ENCODE measurements at regions not wholly inside any gene's neighbourhood (a gene's known extent, or its start where the extent isn't known, plus 50 kb on each side); places are given as distances from the start of the nearest gene placed in this dataset.

DNA sequence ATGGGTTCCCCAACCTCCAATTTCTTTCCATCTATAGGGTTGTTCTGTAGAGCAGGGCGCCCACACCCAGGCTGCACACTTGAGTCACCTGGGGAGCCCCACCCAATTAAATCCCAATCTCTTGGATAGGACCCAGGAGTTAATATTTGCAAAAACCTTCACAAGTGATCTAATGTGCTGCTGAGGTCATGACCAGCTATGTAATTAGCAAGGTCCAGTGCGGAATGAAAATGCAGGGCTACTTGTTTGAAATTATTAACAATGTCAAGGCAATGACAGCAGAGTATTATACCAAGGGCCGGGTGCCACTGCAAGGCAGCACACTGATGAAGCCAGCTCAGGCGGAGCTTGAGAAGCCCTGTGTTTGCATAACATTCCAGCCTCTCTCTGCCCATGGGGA is 302.7 kb downstream of the MAF start:
- DNase-seq (ENCODE audit: low read depth) = no peak

DNA sequence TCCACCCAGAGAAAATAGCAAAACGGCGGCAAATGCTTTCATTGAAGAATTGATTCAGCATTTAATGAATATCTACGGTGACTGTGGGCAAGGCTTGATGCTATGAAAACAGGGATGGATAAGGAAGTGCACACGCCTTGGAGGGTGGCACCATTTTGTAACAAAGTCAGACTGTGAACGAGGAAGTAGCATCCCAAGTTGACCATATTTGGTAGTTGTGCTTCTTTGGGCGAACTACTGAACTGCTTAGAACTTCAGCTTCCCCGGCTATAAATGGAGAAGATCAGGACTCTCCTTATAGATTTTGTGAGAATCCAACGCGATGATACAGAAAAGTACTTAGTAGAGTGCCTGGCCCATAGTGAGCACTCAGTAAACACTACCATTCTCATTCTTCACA is 303.2 kb downstream of the MAF start:
- no peak for DNase-seq (ENCODE audit: low read depth)

DNA sequence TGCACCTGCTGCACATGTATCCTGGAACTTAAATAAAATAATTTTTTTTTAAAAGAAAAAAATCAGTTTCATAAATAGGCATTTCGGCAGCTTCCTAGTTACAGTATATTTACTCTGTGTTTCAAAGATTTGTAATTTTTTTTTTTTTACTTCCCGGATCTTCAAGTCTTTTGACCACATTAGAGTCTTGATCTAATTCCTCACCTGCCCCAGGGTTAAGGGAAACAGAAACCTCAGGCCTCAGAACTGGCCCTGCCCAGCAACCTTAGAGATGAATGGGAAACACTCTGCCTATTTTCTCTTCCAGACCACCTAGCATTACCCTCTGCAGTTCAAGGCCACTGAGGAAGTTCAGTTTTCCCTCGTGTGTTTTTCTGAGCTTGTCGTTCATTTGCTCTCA is 304.0 kb downstream of the MAF start:
- no peak for DNase-seq (ENCODE audit: low read depth)

DNA sequence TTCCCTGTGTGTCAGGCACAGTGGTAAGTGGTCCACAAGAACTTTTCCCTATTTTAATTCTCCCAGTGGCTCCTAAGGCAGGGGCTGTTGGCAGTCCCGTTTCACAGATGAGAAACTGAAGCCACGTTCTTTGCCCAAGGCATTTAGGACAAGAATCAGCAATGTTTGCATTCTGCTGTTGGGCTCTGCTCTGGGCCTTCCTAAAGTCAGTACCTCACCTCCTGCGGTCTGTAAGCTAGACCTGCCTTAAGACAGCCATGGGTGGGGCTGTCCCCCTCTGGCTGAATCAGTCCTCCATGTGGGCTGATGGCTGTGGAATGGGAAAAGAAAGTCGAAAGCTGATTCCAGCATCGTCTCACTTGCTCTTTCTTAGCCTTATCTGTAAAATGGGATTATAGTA is 304.8 kb downstream of the MAF start:
- no peak for DNase-seq (ENCODE audit: low read depth)

DNA sequence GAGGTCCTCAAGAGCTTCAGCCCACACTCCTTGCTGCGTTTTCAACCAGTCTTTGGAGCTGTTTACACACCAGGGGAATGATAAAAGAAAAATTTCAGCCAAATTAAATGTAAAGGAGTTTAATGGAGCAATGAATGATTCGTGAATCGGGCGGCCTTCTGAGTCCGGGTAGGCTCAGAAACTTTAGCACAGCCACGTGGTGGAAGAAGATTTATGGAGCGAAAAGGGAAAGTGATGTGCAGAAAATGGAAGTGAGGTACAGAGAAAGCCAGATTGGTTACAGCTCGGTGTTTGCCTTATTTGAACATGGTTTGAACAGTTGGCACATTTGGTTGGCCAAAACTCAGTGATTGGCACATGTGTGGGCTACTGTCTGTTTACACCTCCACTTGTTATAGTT is 305.4 kb downstream of the MAF start:
- DNase-seq (ENCODE audit: low read depth) = no peak

DNA sequence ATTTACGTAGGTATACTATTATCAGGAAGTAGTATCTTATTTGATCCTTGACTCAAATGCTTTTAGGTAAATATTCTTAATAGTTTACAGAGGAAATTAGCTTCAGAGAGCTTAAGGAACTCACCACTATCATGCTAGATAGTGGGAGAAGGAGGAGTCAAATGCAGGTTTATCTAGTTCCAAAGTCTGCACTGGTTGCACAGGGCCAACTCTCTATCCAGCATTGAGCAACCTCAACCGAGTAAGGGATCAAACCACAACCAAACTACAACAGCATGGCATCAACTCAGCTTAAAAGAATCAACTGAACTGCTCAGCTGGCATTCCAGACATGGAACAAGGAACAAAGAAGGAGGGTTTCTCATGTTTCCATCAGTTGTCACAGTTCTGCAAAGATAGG is 306.0 kb downstream of the MAF start:
- no peak for DNase-seq (ENCODE audit: low read depth)

DNA sequence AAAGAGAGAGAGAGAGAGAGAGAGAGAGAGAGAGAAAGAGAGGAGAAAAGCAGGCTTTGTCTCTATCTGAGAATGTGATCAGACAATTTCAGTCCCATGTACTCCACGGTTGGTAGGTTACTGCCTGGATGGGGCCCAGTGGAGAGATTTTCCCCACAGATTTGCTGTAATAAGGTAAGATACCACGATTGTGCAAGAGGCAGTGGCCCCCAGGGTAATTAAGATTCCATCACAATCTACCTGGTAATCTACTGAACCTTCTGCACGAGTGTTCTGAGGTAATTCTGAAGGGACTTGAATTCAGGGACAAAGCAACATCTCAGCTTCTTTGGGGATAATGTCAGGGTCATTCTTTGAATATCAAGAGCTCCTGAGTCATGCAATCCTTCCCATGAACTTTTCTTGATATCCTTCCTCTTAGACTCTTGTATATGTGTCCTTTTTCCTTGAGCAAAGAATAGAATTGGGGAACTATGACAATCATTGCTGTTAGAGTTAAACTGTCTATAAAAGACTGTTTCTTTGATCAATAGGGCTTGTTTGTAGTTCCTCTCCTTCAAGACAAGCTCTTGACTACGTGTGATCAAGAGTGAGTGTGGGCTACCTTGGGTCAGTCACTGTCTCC is 306.6 kb downstream of the MAF start:
- DNase-seq (ENCODE audit: low read depth) = no peak

DNA sequence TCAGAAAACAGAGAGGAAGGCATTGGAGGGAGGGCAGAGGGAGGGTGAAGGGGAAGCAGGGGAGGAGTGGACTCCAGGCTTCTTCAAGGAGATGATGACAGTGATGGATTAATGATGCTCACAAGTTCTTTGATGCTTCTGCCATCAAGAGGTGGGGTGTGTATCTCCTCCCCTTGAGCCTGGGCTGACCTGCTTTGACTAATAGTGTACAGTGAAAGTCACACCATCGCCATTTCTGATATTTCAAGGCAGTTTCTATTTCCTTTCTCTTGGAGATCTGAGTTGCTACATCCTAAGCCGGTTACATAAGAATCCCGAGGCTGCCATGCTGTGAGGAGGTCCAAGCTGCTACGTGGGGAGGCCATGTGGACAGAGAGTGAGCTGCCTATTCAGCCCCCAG is 312.5 kb downstream of the MAF start:
- DNase-seq (ENCODE audit: low read depth) = no peak

DNA sequence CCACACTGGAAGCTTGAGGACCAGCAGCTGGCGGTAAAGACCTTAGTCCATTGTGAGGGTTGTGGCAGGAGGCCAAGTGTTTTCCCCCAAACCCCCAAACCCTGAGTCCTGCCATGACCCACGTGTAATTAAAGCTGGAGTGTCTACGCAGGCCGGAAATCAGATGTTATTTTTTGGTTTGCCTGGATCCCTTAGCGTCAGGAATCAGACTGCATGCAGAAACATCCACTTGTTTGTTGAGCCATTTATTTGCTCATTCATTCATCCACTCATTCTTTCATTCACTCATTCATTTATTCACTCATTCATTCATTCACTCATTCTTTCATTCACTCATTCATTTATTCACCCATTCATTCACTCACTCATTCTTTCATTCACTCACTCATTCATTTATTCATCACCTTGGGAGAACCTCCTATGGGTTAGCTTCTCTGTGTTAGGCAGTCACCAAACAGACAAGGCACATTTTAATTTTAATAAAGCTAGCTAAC is 313.1 kb downstream of the MAF start:
- DNase-seq (ENCODE audit: low read depth) = no peak

DNA sequence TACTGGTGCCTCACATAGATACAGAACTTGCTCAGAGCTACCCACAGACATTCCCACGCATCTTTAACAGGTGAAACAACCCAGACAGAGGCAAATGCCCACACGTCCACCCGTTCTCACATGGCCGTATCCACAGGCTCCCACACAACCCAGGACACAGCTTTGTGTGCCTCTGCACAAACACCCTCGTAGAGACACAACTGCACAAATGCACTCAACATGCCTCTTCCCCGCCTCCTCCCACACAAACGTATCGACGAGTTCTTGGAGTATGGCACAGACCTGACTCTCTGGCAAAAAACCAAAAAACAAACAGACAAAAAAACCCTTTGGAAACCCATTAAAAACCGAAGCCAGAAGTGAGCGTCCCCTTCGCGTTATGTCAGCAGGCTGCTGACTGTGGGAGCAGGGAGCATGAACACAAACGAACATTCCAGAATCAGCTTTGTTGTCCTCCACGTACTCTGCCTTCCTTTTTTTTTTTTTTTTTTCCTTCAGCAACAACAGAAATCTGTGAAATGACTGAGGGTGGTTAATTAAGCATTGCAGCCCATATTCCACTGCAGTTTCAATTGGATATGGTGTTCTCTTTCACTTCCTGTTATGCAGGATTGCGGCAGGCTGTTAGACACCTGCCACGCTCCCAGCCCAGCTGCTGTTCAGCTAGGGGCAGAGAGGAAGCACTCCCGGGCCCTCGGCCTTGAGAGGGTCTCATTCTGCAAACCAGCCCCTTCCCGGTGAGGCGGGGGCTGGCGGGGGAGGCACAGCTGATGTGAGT is 313.7 kb downstream of the MAF start:
- no peak for DNase-seq (ENCODE audit: low read depth)

DNA sequence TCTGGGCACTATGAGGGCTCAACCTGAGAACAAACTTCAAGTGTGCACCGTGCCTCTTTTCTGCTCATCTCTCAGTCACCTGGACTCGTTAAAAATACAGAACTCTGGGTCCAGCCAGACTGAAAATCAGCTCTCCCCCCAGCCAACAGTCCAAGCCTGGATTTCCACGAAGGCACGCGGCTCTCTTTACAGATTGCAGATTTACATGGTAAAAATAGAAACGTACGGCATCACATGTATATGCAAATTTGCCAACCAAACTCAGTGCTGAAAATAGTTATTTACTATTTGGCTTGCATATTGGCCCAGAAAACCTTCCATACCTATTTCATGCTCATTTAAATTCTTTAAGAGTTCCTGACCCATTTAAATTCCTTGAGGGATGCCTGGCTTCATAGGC is 315.8 kb downstream of the MAF start:
- DNase-seq (ENCODE audit: low read depth) = no peak

DNA sequence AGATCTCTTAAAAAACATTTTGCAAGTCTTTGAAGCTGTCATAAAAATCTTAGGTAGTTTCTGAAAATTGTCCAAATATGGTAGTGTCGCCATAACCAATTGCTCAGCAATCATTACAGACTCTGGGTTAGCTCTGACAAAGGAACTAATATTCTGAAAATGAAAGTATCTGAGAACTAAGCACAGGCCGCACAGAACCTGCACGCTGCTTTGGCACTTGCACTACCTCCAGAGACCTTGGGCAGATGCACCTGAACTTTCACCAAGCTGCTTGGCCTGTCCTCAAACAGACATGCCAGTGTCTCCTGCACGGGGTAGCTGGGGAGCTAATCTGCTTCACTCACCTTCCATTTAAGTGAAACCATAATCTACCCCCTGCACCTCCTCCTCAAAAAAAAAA is 317.0 kb downstream of the MAF start:
- no peak for DNase-seq (ENCODE audit: low read depth)

DNA sequence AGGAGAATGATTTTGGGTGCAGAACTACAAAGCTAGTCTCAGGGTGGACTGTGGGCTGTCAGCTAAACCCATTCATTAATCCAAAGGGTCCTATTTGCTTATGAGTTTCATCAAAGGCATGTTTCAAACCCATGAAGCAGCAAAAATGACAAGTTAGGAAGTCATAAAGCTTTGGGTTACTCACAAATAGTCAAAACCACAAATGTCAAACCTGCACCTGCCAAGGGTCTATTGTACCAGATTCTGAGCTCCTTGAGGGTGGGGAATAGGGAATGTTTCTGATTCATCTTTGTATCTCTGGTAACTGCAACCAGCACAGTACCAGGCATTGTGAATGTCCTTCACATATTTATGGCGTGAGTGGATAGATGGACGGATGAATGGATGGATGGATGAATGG is 317.7 kb downstream of the MAF start:
- DNase-seq (ENCODE audit: low read depth) = no peak

DNA sequence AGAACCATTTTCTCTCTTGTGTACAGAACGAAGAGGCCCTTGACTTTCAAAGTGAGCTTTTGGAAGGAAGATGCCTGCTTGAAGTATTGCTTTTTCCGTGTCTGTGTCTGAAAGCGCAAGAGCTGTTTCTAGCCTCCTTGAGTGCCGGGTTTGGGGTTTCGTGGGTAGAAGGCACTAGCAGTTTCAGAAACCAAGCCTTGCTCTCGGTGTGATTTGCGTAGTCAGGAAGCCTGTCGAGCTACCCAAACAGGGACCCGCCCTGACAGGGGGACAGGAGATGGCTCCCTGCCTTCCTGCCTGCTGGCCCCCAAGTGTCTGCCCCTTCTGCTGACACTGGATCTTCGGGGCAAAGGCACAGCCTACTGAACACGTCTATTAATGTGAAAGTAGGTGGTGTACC is 322.0 kb downstream of the MAF start:
- DNase-seq (ENCODE audit: low read depth) = no peak

DNA sequence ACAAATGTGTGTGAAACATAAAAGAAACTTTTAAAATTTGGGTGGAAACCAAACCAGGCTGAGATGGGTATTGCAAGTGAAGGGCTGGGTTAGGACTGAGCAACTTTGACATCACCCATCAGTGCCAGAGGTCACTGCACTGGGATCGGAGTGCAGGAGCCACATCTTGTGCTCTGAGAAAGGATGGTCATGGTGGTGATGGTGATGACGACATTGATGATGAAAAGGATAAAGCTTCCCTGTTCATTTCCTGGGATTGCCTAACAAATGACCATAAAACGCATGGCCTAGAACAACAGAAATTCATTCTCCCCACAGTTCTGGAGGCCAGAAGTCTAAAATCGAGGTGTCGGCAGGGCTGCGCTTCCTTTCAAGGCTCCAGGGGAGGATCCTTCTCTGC is 324.0 kb downstream of the MAF start:
- DNase-seq (ENCODE audit: low read depth) = no peak

DNA sequence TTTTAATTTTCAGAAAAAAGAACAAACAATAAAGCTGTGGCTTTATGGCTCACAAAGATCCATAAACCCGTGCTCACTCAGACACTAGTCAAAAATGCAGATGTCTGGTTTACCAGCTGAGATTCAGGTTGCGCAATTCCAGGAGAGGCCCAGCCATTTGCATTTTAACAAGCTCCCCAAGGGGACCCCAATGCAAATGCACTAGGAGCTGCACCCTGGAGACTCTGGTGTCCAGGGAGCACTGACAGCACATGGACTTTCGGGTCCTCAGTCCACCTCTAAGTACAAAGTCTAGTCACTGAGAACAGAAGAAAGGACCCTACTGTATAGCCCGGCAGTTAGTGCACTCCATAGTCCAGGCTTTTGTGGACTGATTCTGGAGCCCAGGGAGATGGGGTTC is 326.3 kb downstream of the MAF start:
- no peak for DNase-seq (ENCODE audit: low read depth)

DNA sequence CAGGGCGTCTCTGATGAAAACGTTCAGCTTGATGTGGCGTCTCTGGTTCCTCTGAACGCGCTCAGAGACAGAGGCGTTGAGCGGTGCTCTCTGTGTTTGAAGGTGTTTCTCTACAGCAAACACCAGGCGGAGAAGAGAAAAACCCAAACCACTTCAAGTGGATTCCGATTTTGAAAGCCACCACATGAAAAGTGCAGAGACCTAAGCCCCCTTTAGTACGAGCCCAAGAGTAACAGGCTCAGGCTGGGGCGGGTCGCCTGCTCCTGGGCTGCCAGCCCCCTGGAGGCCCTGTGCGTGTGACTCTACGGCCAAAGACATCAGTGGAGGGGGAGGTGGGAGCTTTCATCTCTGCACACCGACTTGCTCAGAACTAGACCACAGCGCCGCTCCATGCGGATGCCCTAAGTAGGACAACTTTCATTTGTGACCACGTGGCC is 328.4 kb downstream of the MAF start:
- DNase-seq (ENCODE audit: low read depth) = no peak

DNA sequence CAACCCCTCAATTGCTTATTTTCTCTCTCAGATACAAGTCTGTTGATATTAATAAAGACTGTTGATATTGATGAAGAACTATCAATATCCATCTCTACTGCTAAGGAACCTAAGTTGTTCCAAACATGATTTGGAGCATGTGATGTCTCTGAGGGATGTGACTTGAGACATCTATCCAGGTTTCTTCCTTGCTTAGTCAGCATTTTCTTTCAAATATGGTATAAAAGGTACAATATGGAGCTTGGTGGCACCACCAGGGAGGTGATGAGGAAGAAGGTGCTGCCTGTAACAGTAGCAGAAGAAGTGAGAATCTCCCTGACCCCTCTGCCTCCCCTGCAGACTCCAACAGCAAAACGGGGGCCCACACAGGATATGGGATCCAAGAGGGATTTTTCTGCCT is 329.0 kb downstream of the MAF start:
- no peak for DNase-seq (ENCODE audit: low read depth)

DNA sequence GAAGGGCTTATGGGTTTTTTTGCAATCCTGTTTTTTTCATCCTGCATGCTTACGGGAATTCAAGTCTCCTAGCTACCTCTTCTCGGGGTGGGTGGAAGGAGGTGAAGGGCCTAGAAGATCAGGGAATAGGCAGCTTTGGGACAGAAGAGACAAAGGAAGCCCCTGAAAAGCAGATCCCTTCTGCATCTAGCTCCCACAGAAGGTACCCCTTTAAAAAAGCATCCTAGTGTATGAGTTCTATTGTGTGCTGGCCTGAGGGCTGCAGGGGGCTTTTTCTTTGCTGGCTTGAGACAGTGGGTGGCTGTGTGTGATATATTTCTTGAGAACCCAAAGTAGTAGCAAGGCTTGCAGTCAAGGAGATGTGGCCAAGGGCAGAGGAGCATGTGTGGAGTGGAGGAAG is 330.5 kb downstream of the MAF start:
- no peak for DNase-seq (ENCODE audit: low read depth)

DNA sequence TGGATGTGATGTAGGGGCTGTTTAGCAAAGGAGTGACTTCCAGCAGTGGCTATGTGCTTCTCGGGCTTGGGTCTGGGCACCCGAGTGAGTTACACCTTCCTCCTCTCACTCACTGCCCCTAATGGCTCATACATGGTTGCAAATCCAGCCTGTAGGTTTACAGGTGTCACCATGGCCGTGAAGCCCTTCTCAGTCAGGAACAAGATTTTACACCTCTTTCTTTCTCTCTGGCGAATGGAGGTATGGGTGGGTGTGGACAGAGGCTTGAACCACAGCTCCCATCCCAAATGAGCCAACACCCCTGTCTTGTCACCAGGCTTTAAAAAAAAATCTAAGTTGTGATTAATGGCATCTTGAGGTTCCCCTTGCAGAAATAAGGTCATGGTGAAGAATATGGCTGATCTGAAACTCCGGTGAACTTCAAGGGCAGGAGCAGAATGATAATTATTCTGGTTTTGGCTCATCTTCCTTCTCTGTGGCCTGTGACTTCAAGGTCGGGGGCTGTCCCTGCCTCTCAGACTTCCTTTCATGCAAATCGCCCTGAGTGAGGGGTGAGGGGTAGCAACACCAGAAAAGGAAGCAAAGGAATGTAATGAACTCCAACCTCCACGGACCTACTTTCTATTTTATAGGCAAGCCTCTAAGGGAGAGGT is 331.2 kb downstream of the MAF start:
- no peak for DNase-seq (ENCODE audit: low read depth)

DNA sequence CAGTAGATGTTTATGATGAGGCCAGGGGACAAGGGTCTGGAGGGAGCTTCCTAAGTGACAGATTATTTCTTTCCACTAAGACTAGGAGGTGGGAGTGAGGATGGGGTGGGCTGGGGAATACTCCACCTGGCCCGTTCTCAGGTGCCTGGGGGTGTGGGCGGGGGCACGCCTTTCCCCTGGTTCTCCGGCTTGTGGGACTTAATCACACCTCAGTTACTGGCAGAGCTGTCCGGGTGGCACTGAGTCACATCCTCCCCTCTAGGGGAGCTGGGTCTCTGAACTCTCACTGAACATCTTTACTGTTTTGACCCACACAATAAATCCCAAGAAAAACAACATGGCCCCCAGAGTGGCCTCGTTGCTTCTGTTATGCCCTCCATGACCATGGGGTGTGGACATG is 332.8 kb downstream of the MAF start:
- no peak for DNase-seq (ENCODE audit: low read depth)

DNA sequence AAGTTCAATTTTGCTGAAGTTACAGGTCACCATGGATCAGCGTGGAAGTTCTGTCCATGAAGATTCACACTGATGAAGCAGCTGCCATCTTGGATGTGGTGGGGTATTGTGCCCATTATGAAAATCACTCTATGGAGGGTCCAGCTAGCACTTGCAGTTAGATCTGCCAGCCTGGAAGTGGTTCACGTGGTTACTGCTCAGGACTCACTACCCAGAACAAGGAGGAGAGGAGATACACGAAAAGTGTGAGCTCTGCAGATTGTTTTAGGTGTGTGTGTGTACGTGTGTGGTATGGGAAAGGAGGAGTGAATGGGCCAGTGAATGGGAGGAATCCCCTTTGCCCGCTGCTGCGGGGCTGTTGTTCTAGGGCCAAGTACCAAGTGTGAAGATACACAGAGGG is 333.4 kb downstream of the MAF start:
- DNase-seq (ENCODE audit: low read depth) = no peak

DNA sequence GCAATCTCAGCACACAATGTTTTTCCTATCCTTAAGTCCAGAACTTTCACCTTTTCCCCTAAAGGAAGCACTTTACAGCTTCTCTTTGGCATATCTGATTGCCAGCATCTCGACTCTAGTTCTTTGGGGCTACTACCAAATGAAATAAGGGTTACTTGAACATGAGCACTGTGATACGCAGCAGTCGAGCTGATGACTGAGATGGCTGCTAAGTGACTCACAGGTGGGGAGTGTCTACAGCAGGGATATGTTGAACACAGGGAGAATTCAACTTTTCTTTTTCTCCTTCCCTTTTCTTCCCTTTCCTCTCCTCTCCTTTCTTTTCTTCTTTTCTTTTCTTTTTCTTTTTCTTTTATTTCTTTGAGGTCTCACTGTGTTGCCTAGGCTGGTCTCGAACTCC is 334.8 kb downstream of the MAF start:
- DNase-seq (ENCODE audit: low read depth) = no peak
